Calu3 (cell line): ENCODE measurements at regions not wholly inside any gene's neighbourhood (a gene's known extent, or its start where the extent isn't known, plus 50 kb on each side); places are given as distances from the start of the nearest gene placed in this dataset.

ENCODE experiments used
- BruUV-seq: library from RNA; stranded (reverse); fragments of 400-500 nt; replicated peaks from 2 replicates; lab custom pipeline; 2021; lab: Mats Ljungman, UMichigan
- CTCF ChIA-PET: fragments of 300-600 bp; sonication (Branson Sonifier 250); formaldehyde crosslinking; loops from one replicate; lab custom pipeline; 2022; ENCODE audit warnings: antibody characterized with exemption; lab: Charles Lee
- DNase-seq: peaks from one replicate; pipeline ENCODE4 v3.0.0; 2022
- H3K27ac Mint-ChIP-seq: one replicate; pipeline ENCODE4 v1.8.0; 2022; ENCODE audit warnings: mixed read lengths; ENCODE audit not compliant: unreplicated experiment
- H3K27me3 Mint-ChIP-seq: one replicate; pipeline ENCODE4 v1.8.0; 2022; ENCODE audit warnings: mixed read lengths; ENCODE audit not compliant: unreplicated experiment
- H3K36me3 Mint-ChIP-seq: one replicate; pipeline ENCODE4 v1.8.0; 2022; ENCODE audit warnings: mild to moderate bottlenecking, moderate library complexity, mixed read lengths; ENCODE audit not compliant: insufficient read depth, unreplicated experiment
- H3K4me1 Mint-ChIP-seq: one replicate; pipeline ENCODE4 v1.8.0; 2022; ENCODE audit warnings: mild to moderate bottlenecking, low read depth, mixed read lengths; ENCODE audit not compliant: unreplicated experiment
- H3K4me3 Mint-ChIP-seq: one replicate; pipeline ENCODE4 v1.8.0; 2022; ENCODE audit warnings: mild to moderate bottlenecking, low read depth, moderate library complexity, mixed read lengths; ENCODE audit not compliant: unreplicated experiment
- H3K9me3 Mint-ChIP-seq: one replicate; pipeline ENCODE4 v1.8.0; 2022; ENCODE audit warnings: low read depth, mixed read lengths; ENCODE audit not compliant: unreplicated experiment
- CTCF ChIP-seq: fragments of 200-600 bp; IDR thresholded peaks from one replicate; pipeline ENCODE4 v1.8.0; 2022; ENCODE audit warnings: antibody characterized with exemption; ENCODE audit not compliant: unreplicated experiment
- intact Hi-C: fragments of 100-400 bp; cut with micrococcal nuclease; formaldehyde crosslinking; loops from one replicate; pipeline ENCODE4 v1.10.0; 2022; ENCODE audit not compliant: unreplicated experiment

DNA sequence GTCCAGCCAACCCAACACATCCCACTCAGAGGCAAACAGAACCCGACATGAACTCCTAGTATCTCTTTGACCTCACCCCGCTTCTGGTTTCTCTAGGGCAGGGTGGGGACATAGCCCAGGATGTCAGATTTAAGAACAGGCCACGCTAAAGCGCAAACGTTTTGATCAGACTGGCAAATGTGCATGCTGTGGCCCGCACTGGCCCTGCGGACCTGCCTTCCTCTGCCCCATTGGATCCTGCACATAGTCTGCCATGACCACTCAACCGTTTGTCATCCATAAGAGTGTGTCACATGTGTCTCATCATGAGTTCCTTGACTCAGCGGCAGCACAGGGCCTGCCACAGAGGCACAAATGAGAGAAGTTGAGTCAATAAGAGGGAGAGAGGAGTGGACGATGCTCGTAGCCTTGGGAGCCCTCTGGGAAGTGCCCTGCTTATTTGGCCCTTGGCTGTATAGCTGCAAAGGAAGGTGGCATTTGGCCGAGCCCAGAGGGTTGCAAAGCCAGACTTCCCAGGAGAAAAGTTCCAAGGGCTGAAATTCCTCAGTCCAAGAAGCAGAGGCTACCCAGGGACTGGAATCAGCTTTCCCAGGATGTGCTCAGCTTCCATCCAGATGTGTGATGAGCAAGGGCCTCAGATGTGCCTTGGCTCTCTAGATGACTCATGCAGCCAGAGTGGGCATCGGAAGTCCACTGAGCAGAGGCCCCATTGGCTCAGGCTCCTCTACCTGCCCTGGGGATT, 55.5 kb upstream of the SLCO2A1 start:
- H3K27me3 Mint-ChIP-seq = peaks cover 39% of the 10 kb centered on the region
- CTCF ChIA-PET = no interaction called here
- BruUV-seq = no TSS peak
- no peaks in the 10 kb centered on the region for H3K36me3 Mint-ChIP-seq
- H3K27ac Mint-ChIP-seq = no peak overlapping the region
- no peak overlapping the region for H3K4me3 Mint-ChIP-seq
- H3K9me3 Mint-ChIP-seq = no peaks in the 10 kb centered on the region
- no peak for DNase-seq
- H3K4me1 Mint-ChIP-seq = no peaks in the 10 kb centered on the region
- intact Hi-C loops = no loop called here
- no peak for TF ChIP-seq CTCF

DNA sequence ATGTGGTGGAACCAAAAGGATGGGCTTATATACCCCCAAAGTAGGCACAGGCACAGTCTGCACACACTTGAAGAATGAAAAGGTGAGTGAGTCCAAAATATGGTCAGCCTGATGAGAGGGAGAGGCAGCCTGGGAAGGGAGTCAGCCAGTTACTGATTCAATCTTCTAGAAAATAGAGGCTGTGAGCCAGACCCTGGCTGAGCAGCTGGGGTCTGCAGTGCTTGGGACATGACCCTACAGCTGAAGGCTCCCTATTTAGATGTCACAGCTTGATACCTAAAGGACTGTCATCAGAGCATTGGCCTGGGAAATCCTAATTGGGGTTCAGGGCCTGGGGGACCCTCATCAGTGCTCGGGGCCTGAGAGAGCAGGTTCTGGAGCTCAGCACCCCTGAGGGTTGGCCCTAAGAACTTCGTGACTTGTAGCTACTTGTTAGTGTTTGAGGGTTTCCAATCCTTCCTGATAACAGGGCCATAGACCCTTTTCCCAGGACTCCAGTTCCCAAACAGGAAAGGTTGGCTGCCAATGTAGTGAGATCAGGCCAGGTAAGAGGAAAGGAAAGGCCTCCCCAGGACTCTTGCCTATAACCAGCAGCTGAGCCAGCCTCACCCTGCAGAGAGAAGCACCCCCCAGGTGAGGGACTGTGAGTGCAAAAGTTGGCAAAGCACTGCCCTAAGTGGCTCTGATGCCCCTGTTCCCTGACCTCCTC, 54.7 kb upstream of the SLCO2A1 start:
- intact Hi-C loops = no loop called here
- Mint-ChIP-seq H3K9me3 (peaks cover 3% of the 10 kb centered on the region), H3K27ac (no peak overlapping the region), H3K4me3 (no peak overlapping the region), H3K4me1 (no peaks in the 10 kb centered on the region), H3K36me3 (no peaks in the 10 kb centered on the region), H3K27me3 (peaks cover 39% of the 10 kb centered on the region)
- TF ChIP-seq CTCF = no peak
- CTCF ChIA-PET = interaction anchor here (0.7 kb wide), 1 partner anchor 75 kb away, joined by 3 read pairs; no protein-coding TSS in a partner anchor
- BruUV-seq = no TSS peak
- DNase-seq = no peak

GRCh38 chr3:134083626-134084241, 54.0 kb upstream of the SLCO2A1 start:
- BruUV-seq = no TSS peak

More at GRCh38 chr3:134083626-134084241, 54.0 kb upstream of the SLCO2A1 start:
- no peaks in the 10 kb centered on the region for H3K4me1 Mint-ChIP-seq
- no peak for TF ChIP-seq CTCF
- no peak overlapping the region for H3K27ac Mint-ChIP-seq
- CTCF ChIA-PET = interaction anchor here (0.7 kb wide), 1 partner anchor 75 kb away, joined by 3 read pairs; no protein-coding TSS in a partner anchor
- H3K4me3 Mint-ChIP-seq = no peak overlapping the region
- peaks cover 3% of the 10 kb centered on the region for H3K9me3 Mint-ChIP-seq
- H3K27me3 Mint-ChIP-seq = peaks cover 39% of the 10 kb centered on the region
- H3K36me3 Mint-ChIP-seq = no peaks in the 10 kb centered on the region
- intact Hi-C loops = no loop called here
- no peak for DNase-seq
